IMR-90 (cell line): ENCODE measurements at regions not wholly inside any gene's neighbourhood (a gene's known extent, or its start where the extent isn't known, plus 50 kb on each side); places are given as distances from the start of the nearest gene placed in this dataset.
A peak's percentile ranks its signal among the peaks of the same experiment; 100 is the strongest.

Experiments used
- ATAC-seq: fragments of 200-7000 bp; cut with Tn5 transposase; 2 replicates; pipeline ENCODE4 v1.9.1; 2020; ENCODE audit warnings: low read depth, mild to moderate bottlenecking, moderate library complexity
- BruUV-seq: library from RNA; stranded (reverse); fragments of 400-500 nt; replicated peaks from 2 replicates; lab custom pipeline; 2021; lab: Mats Ljungman, UMichigan
- CTCF ChIA-PET: fragments of 300-600 bp; formaldehyde crosslinking; extraction: SDS; loops from one replicate; lab custom pipeline; 2021; ENCODE audit warnings: antibody characterized with exemption; lab: Yijun Ruan, JAX
- POLR2A ChIA-PET: fragments of 300-600 bp; sonication (Branson Sonifier 250); formaldehyde crosslinking; loops from one replicate; lab custom pipeline; 2022; ENCODE audit warnings: antibody characterized with exemption; ENCODE audit not compliant: unreplicated experiment; lab: Charles Lee
- DNase-seq: peaks from one replicate; pipeline ENCODE4 v3.0.0; 2013
- H2AFZ ChIP-seq: replicated peaks from 2 replicates; pipeline ENCODE3; 2013; ENCODE audit warnings: low read length, mild to moderate bottlenecking; ENCODE audit not compliant: poor library complexity
- H2AK5ac ChIP-seq: 2 replicates; pipeline ENCODE4 v1.6.1; 2013; ENCODE audit warnings: low read depth, low read length, inconsistent platforms
- H2AK9ac ChIP-seq: replicated peaks from 2 replicates; pipeline ENCODE3; 2013; ENCODE audit warnings: mild to moderate bottlenecking, low read depth, low read length, moderate library complexity; ENCODE audit not compliant: poor library complexity
- H2BK120ac ChIP-seq: 2 replicates; pipeline ENCODE4 v1.6.1; 2013; ENCODE audit warnings: low read depth, low read length, inconsistent platforms
- H2BK15ac ChIP-seq: 3 replicates; pipeline ENCODE4 v1.6.1; 2013; ENCODE audit warnings: low read depth, low read length, inconsistent platforms
- H2BK20ac ChIP-seq: 2 replicates; pipeline ENCODE4 v1.6.1; 2013; ENCODE audit warnings: low read depth, mild to moderate bottlenecking, inconsistent platforms, low read length, moderate library complexity
- H2BK5ac ChIP-seq: 2 replicates; pipeline ENCODE4 v1.6.1; 2013; ENCODE audit warnings: mild to moderate bottlenecking, low read depth, low read length, inconsistent platforms; ENCODE audit not compliant: poor library complexity, severe bottlenecking
- H3K14ac ChIP-seq: replicated peaks from 2 replicates; pipeline ENCODE4 v1.6.1; 2013; ENCODE audit warnings: low read depth, low read length, inconsistent platforms
- H3K18ac ChIP-seq: 2 replicates; pipeline ENCODE4 v1.6.1; 2013; ENCODE audit warnings: low read depth, low read length, control low read depth
- H3K23ac ChIP-seq: 2 replicates; pipeline ENCODE4 v1.6.1; 2013; ENCODE audit warnings: low read depth, low read length, inconsistent platforms
- H3K27ac ChIP-seq: 2 replicates; pipeline ENCODE4 v1.5.1; 2013; ENCODE audit warnings: mild to moderate bottlenecking, control low read depth, low read length; ENCODE audit not compliant: insufficient read depth
- H3K27me3 ChIP-seq: 2 replicates; pipeline ENCODE4 v1.6.1; 2013; ENCODE audit warnings: low read length; ENCODE audit not compliant: control insufficient read depth, insufficient read depth
- H3K36me3 ChIP-seq: 2 replicates; pipeline ENCODE4 v1.6.1; 2013; ENCODE audit warnings: low read length, mixed read lengths; ENCODE audit not compliant: control insufficient read depth, insufficient read depth
- H3K4ac ChIP-seq: 2 replicates; pipeline ENCODE4 v1.6.1; 2013; ENCODE audit warnings: low read depth, low read length, inconsistent platforms
- H3K4me1 ChIP-seq: 2 replicates; pipeline ENCODE4 v1.6.1; 2013; ENCODE audit warnings: low read length, mixed read lengths; ENCODE audit not compliant: control insufficient read depth, insufficient read depth
- H3K4me2 ChIP-seq: 2 replicates; pipeline ENCODE4 v1.6.1; 2013; ENCODE audit warnings: low read depth, mild to moderate bottlenecking, control low read depth, low read length, moderate library complexity
- H3K4me3 ChIP-seq: 2 replicates; pipeline ENCODE4 v1.5.1; 2013; ENCODE audit warnings: low read depth, mild to moderate bottlenecking, control low read depth, low read length, moderate library complexity; ENCODE audit not compliant: insufficient read depth
- H3K56ac ChIP-seq: 2 replicates; pipeline ENCODE4 v1.6.1; 2013; ENCODE audit warnings: low read length, inconsistent platforms; ENCODE audit not compliant: insufficient read depth; ENCODE audit errors: extremely low read depth
- H3K79me1 ChIP-seq, 2 experiments: 2 replicates each; pipeline ENCODE4 v1.6.1; 2013; ENCODE audit warnings: low read length in 2 of 2, inconsistent platforms in 1 of 2, low read depth in 1 of 2
- H3K9ac ChIP-seq: 2 replicates; pipeline ENCODE4 v1.6.1; 2013; ENCODE audit warnings: low read depth, low read length, control low read depth
- H3K9me1 ChIP-seq: 2 replicates; pipeline ENCODE4 v1.6.1; 2013; ENCODE audit warnings: low read length, inconsistent platforms; ENCODE audit not compliant: insufficient read depth
- H3K9me3 ChIP-seq: 2 replicates; pipeline ENCODE4 v1.6.1; 2013; ENCODE audit warnings: low read length; ENCODE audit not compliant: control insufficient read depth, insufficient read depth
- H4K20me1 ChIP-seq: 2 replicates; pipeline ENCODE4 v1.6.1; 2013; ENCODE audit warnings: low read length, inconsistent platforms; ENCODE audit not compliant: insufficient read depth
- H4K5ac ChIP-seq: 2 replicates; pipeline ENCODE4 v1.6.1; 2013; ENCODE audit warnings: mild to moderate bottlenecking, low read depth, low read length, control low read depth
- H4K8ac ChIP-seq, 2 experiments: 2 replicates each; pipeline ENCODE4 v1.6.1; 2013; ENCODE audit warnings: low read depth in 2 of 2, low read length in 2 of 2, control low read depth in 1 of 2, inconsistent platforms in 1 of 2
- H4K91ac ChIP-seq: 2 replicates; pipeline ENCODE4 v1.6.1; 2013; ENCODE audit warnings: low read depth, low read length, inconsistent platforms; ENCODE audit not compliant: insufficient read depth
- CTCF ChIP-seq: conservative IDR thresholded peaks from 2 replicates; pipeline ENCODE4 v1.5.1; 2012; ENCODE audit warnings: mild to moderate bottlenecking, low read depth, low read length, improper control_type of control experiment
- FOS ChIP-seq: fragments of 150-350 bp; IDR thresholded peaks from 2 replicates; pipeline ENCODE4 v1.6.1; 2016; ENCODE audit warnings: low read depth, low read length
- dilution Hi-C: fragments of 300-500 bp; cut with HindIII; formaldehyde crosslinking; loops from one replicate; pipeline ENCODE4 v1.14.3; 2018; ENCODE audit warnings: low sequenced_read_pairs; ENCODE audit not compliant: unreplicated experiment
- in situ Hi-C: fragments of 300-500 bp; cut with MboI; formaldehyde crosslinking; loops from 3 replicates; pipeline ENCODE4 v1.14.3; 2019; ENCODE audit warnings: low sequenced_read_pairs, inconsistent platforms, mixed read lengths
- intact Hi-C: fragments of 100-400 bp; cut with micrococcal nuclease; formaldehyde crosslinking; loops from 2 replicates; pipeline ENCODE4 v1.10.0; 2022

- no peak overlapping the region for H4K5ac ChIP-seq
- TF ChIP-seq CTCF (no peak), FOS (no peak)
- ATAC-seq, result peak; percentile 60
- H2BK120ac ChIP-seq, result no peak overlapping the region
- no peaks in the 10 kb centered on the region for H3K9me1 ChIP-seq
- no peak overlapping the region for H2BK20ac ChIP-seq
- POLR2A ChIA-PET, result no interaction called here
- H3K4me3 ChIP-seq, result no peak overlapping the region
- H3K4me1 ChIP-seq, result no peaks in the 10 kb centered on the region
- BruUV-seq, result no TSS peak
- H3K14ac ChIP-seq, result no peak overlapping the region
- no peaks in the 10 kb centered on the region for H3K36me3 ChIP-seq
- no peak overlapping the region for H3K18ac ChIP-seq
- DNase-seq, result peak; percentile 53
- intact Hi-C loops (no loop called here), dilution Hi-C loops (no loop called here), in situ Hi-C loops (no loop called here)
- H3K9me3 ChIP-seq, result 0 out of 2 replicates have a peak, but pooled peaks cover 2% of the 10 kb centered on the region
- no peaks in the 10 kb centered on the region for H3K27me3 ChIP-seq
- no peak overlapping the region for H3K27ac ChIP-seq
- no peak overlapping the region for H2AK5ac ChIP-seq
- H3K9ac ChIP-seq, result no peak overlapping the region
- no peak overlapping the region for H3K4me2 ChIP-seq
- CTCF ChIA-PET, result no interaction called here
- H2AFZ ChIP-seq, result no peak overlapping the region
- H4K20me1 ChIP-seq, result no peaks in the 10 kb centered on the region
- no peak overlapping the region for H2AK9ac ChIP-seq
- H4K8ac ChIP-seq, result no peak overlapping the region
- H4K91ac ChIP-seq, result no peak overlapping the region
- H3K56ac ChIP-seq, result no peak overlapping the region
- H2BK15ac ChIP-seq, result no peak overlapping the region
- no peak overlapping the region for H3K4ac ChIP-seq
- no peak overlapping the region for H3K23ac ChIP-seq
- H2BK5ac ChIP-seq, result no peak overlapping the region
- H3K79me1 ChIP-seq, result no peaks in the 10 kb centered on the region
Measured at GRCh38 chr3:145243875-145244274, 917.1 kb downstream of the PLOD2 start.
